ENCODE measurements at regions not wholly inside any gene's neighbourhood (a gene's known extent, or its start where the extent isn't known, plus 50 kb on each side); places are given as distances from the start of the nearest gene placed in this dataset.

- intact Hi-C loops (cut with DNase I; ENCODE audit: low total_unique reads): no loop called here
- 35 to 40% methylated on average over 3 of the region's 3 CpGs for WGBS, 2 donors
- no peak for TF ChIP-seq POLR2A (IDR thresholded peaks at IDR 0.05)
- TF ChIP-seq CTCF (IDR thresholded peaks at IDR 0.05): no peak
- no peak for DNase-seq (ENCODE audit: low spot score in 2 of 2)
- no peak overlapping the region for H3K4me3 ChIP-seq (ENCODE audit: low read depth, poor library complexity, severe bottlenecking)
These were observed 82.9 kb downstream of the ELOVL4 start for GRCh38 chr6:79864421-79864820.

- WGBS, 2 donors: 52 to 59% methylated on average over 1 of the region's 1 CpG
- DNase-seq (ENCODE audit: low spot score in 2 of 2): no peak
- intact Hi-C loops (cut with DNase I; ENCODE audit: low total_unique reads): no loop called here
- TF ChIP-seq POLR2A (IDR thresholded peaks at IDR 0.05) (no peak), CTCF (IDR thresholded peaks at IDR 0.05) (no peak)
- no peak overlapping the region for H3K4me3 ChIP-seq (ENCODE audit: low read depth, poor library complexity, severe bottlenecking)
These were observed 83.4 kb downstream of the ELOVL4 start for GRCh38 chr6:79864001-79864400.

- H3K4me3 ChIP-seq (ENCODE audit: low read depth, poor library complexity, severe bottlenecking): no peak overlapping the region
- 86 to 92% methylated on average over 1 of the region's 1 CpG for whole genome bisulfite sequencing, 2 donors
- intact Hi-C loops (cut with DNase I; ENCODE audit: low total_unique reads): no loop called here
- TF ChIP-seq CTCF (IDR thresholded peaks at IDR 0.05) (no peak), POLR2A (IDR thresholded peaks at IDR 0.05) (no peak)
- DNase-seq (ENCODE audit: low spot score in 2 of 2): no peak
These were observed 83.8 kb downstream of the ELOVL4 start for GRCh38 chr6:79863566-79863965.

- intact Hi-C loops (cut with DNase I; ENCODE audit: low total_unique reads): no loop called here
- 75 to 79% methylated on average over 1 of the region's 1 CpG for WGBS, 2 donors
- no peak for DNase-seq (ENCODE audit: low spot score in 2 of 2)
These were observed 84.6 kb downstream of the ELOVL4 start for GRCh38 chr6:79862711-79863110.

GRCh38 chr6:79862126-79862525 is 85.2 kb downstream of the ELOVL4 start:
- 73 to 77% methylated on average over 3 of the region's 3 CpGs for WGBS, 2 donors
- H3K4me3 ChIP-seq (ENCODE audit: low read depth, poor library complexity, severe bottlenecking): no peak overlapping the region
- TF ChIP-seq POLR2A (IDR thresholded peaks at IDR 0.05) (no peak), CTCF (IDR thresholded peaks at IDR 0.05) (no peak)
- intact Hi-C loops (cut with DNase I; ENCODE audit: low total_unique reads): no loop called here
- no peak for DNase-seq (ENCODE audit: low spot score in 2 of 2)

More at GRCh38 chr6:79862711-79863110, 84.6 kb downstream of the ELOVL4 start:
- TF ChIP-seq POLR2A (IDR thresholded peaks at IDR 0.05): no peak
- TF ChIP-seq CTCF (IDR thresholded peaks at IDR 0.05): no peak
- no peak overlapping the region for H3K4me3 ChIP-seq (ENCODE audit: low read depth, poor library complexity, severe bottlenecking)

GRCh38 chr6:79861023-79861422 is 86.3 kb downstream of the ELOVL4 start:
- no peak overlapping the region for H3K4me3 ChIP-seq (ENCODE audit: low read depth, poor library complexity, severe bottlenecking)
- intact Hi-C loops (cut with DNase I; ENCODE audit: low total_unique reads): no loop called here
- WGBS, 2 donors: 71 to 76% methylated on average over 7 of the region's 7 CpGs
- DNase-seq (ENCODE audit: low spot score in 2 of 2): no peak
- TF ChIP-seq CTCF (IDR thresholded peaks at IDR 0.05) (no peak), POLR2A (IDR thresholded peaks at IDR 0.05) (no peak)
